ENCODE measurements at regions not wholly inside any gene's neighbourhood (a gene's known extent, or its start where the extent isn't known, plus 50 kb on each side); places are given as distances from the start of the nearest gene placed in this dataset.
"Not testable (repeated sequence)": the region's sequence is repeated elsewhere in the genome, so short reads cannot be mapped to it uniquely, and the experiment has no call there.

GRCh38 chr6:164045082-164045481 lies 630.6 kb downstream of the QKI start:
- peaks cover 5% of the 10 kb centered on the region for H3K36me3 Mint-ChIP-seq (ENCODE audit: unreplicated experiment)
- H3K27me3 Mint-ChIP-seq (ENCODE audit: unreplicated experiment): peaks cover 4% of the 10 kb centered on the region
- no peak overlapping the region for H3K27ac Mint-ChIP-seq (ENCODE audit: unreplicated experiment)
- no peak for DNase-seq
- H3K4me1 Mint-ChIP-seq (ENCODE audit: low read depth, unreplicated experiment): no peaks in the 10 kb centered on the region
- no peak for TF ChIP-seq CTCF (IDR thresholded peaks at IDR 0.05; ENCODE audit: partially characterized antibody, unreplicated experiment)
- H3K9me3 Mint-ChIP-seq (ENCODE audit: unreplicated experiment): peaks cover 10% of the 10 kb centered on the region
- no peak overlapping the region for H3K4me3 Mint-ChIP-seq (ENCODE audit: unreplicated experiment)

GRCh38 chr6:164043656-164044055 lies 629.1 kb downstream of the QKI start:
- not testable (repeated sequence) for H3K4me3 Mint-ChIP-seq (ENCODE audit: unreplicated experiment); H3K4me1 Mint-ChIP-seq (ENCODE audit: low read depth, unreplicated experiment); H3K27me3 Mint-ChIP-seq (ENCODE audit: unreplicated experiment); DNase-seq; H3K36me3 Mint-ChIP-seq (ENCODE audit: unreplicated experiment); H3K27ac Mint-ChIP-seq (ENCODE audit: unreplicated experiment)
- peaks cover 10% of the 10 kb centered on the region for H3K9me3 Mint-ChIP-seq (ENCODE audit: unreplicated experiment)

- Mint-ChIP-seq H3K36me3 (ENCODE audit: unreplicated experiment) (peaks cover 5% of the 10 kb centered on the region), H3K4me3 (ENCODE audit: unreplicated experiment) (no peak overlapping the region)
Measured at GRCh38 chr6:164042212-164042611, 627.7 kb downstream of the QKI start.

GRCh38 chr6:164040994-164041393 lies 626.5 kb downstream of the QKI start:
- no peak for DNase-seq
- Mint-ChIP-seq H3K4me1 (ENCODE audit: low read depth, unreplicated experiment) (peaks cover 4% of the 10 kb centered on the region), H3K27me3 (ENCODE audit: unreplicated experiment) (peaks cover 4% of the 10 kb centered on the region), H3K36me3 (ENCODE audit: unreplicated experiment) (peaks cover 5% of the 10 kb centered on the region), H3K4me3 (ENCODE audit: unreplicated experiment) (no peak overlapping the region), H3K9me3 (ENCODE audit: unreplicated experiment) (peaks cover 13% of the 10 kb centered on the region), H3K27ac (ENCODE audit: unreplicated experiment) (no peak overlapping the region)
- TF ChIP-seq CTCF (IDR thresholded peaks at IDR 0.05; ENCODE audit: partially characterized antibody, unreplicated experiment): no peak

More at GRCh38 chr6:164042212-164042611, 627.7 kb downstream of the QKI start:
- no peak overlapping the region for H3K27ac Mint-ChIP-seq (ENCODE audit: unreplicated experiment)
- H3K4me1 Mint-ChIP-seq (ENCODE audit: low read depth, unreplicated experiment): no peaks in the 10 kb centered on the region
- H3K27me3 Mint-ChIP-seq (ENCODE audit: unreplicated experiment): peaks cover 4% of the 10 kb centered on the region
- DNase-seq: no peak
- no peak for TF ChIP-seq CTCF (IDR thresholded peaks at IDR 0.05; ENCODE audit: partially characterized antibody, unreplicated experiment)
- H3K9me3 Mint-ChIP-seq (ENCODE audit: unreplicated experiment): peaks cover 13% of the 10 kb centered on the region

GRCh38 chr6:164039954-164040375 lies 625.4 kb downstream of the QKI start:
- Mint-ChIP-seq H3K9me3 (ENCODE audit: unreplicated experiment) (peaks cover 13% of the 10 kb centered on the region), H3K36me3 (ENCODE audit: unreplicated experiment) (peaks cover 5% of the 10 kb centered on the region), H3K27ac (ENCODE audit: unreplicated experiment) (no peak overlapping the region), H3K4me1 (ENCODE audit: low read depth, unreplicated experiment) (peaks cover 7% of the 10 kb centered on the region), H3K4me3 (ENCODE audit: unreplicated experiment) (no peak overlapping the region), H3K27me3 (ENCODE audit: unreplicated experiment) (peaks cover 4% of the 10 kb centered on the region)
- DNase-seq: no peak
- no peak for TF ChIP-seq CTCF (IDR thresholded peaks at IDR 0.05; ENCODE audit: partially characterized antibody, unreplicated experiment)
